ENCODE measurements at regions not wholly inside any gene's neighbourhood (a gene's known extent, or its start where the extent isn't known, plus 50 kb on each side); places are given as distances from the start of the nearest gene placed in this dataset.

DNA sequence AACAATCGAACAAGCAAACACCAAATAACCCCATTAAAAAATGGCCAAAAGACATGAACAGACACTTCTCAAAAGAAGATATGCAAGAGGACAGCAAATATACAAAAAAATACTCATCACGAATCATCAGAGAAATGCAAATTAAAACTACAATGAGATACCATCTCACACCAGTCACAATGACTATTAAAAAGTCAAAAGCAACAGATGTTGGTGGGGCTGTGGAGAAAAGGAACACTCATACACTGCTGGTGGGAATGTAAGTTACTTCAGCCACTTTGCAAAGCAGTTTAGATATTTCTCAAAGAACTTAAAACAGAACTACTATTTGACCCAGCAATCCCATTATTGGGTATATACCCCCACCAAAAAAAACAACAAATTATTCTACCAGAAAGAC, 51.3 kb upstream of the FLI1 start:
- H4K20me1 ChIP-seq: no peaks in the 10 kb centered on the region
- peaks cover 0 to 5% (median 0%) of the 10 kb centered on the region in 11 experiments; a peak in 1 of 22 replicates for H3K36me3 ChIP-seq
- H3K4me2 ChIP-seq: no peak overlapping the region
- TF ChIP-seq Cebpa-rat (IDR thresholded peaks at IDR 0.05): no peak
- H3K4me1 ChIP-seq: peaks cover 30 to 35% (median 32%) of the 10 kb centered on the region in 10 experiments
- H3K9me3 ChIP-seq (replicated peaks in 1 of 11): peaks cover 9 to 57% (median 41%) of the 10 kb centered on the region in 11 experiments; a peak in 19 of 22 replicates
- H3K4me3 ChIP-seq: no peak overlapping the region
- no peak overlapping the region for H3K9ac ChIP-seq
- no peak overlapping the region for H3K27ac ChIP-seq
- no peaks in the 10 kb centered on the region for H3K27me3 ChIP-seq

DNA sequence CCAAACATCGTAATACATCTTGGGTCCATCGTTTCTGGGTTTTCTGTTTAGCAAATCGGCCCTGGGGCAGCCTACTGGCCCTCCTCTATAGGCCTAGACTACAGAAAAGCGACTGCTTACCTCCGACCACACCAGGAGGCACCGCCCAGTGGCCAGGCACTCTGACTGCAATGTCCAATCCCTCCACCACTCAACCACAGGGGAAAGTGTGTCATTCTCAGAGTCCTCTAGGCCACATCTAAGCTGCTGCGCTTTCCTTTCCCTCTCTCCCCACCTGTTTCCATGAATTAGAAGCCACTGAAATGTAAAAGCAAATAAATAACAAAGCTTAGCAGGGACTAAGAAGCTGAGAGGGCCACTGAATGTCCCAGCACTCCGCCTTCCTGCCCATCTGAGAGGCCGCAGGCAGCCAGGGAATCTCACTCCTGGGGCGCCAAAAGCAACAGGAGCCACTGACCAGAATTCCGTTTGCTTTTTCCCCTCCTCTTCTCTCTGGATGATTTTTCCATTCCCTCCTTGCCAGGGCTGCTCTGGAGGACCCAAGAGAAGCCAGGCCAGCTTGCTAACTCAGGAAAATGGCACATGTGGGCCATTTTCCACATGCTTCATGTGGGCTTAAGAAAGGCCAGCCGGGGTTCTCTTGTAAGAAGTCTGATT, 50.1 kb upstream of the FLI1 start:
- peaks cover 0 to 5% (median 0%) of the 10 kb centered on the region in 11 experiments; a peak in 1 of 22 replicates for H3K36me3 ChIP-seq
- H3K9ac ChIP-seq: no peak overlapping the region
- peaks cover 9 to 45% (median 34%) of the 10 kb centered on the region in 11 experiments; a peak in 19 of 22 replicates for H3K9me3 ChIP-seq (replicated peaks in 1 of 11)
- no peaks in the 10 kb centered on the region for H4K20me1 ChIP-seq
- H3K4me2 ChIP-seq: peak overlapping the region in 9 of 11 experiments; percentile 20 to 75 (median 64); a peak in 16 of 22 replicates
- H3K27me3 ChIP-seq: no peaks in the 10 kb centered on the region
- no peak overlapping the region for H3K4me3 ChIP-seq
- no peak for TF ChIP-seq Cebpa-rat (IDR thresholded peaks at IDR 0.05)
- peak overlapping the region in 5 of 11 experiments; percentile 6 to 53 (median 11); a peak in 5 of 22 replicates for H3K27ac ChIP-seq
- peaks cover 29 to 35% (median 32%) of the 10 kb centered on the region in 10 experiments for H3K4me1 ChIP-seq

All from BLaER1 treated with 17β-estradiol and CSF1 and Interleukin-3, amounts not matched to agents 10 nM and 100 nM (cell line).